Mammary epithelial cell (primary cell): ENCODE measurements at regions not wholly inside any gene's neighbourhood (a gene's known extent, or its start where the extent isn't known, plus 50 kb on each side); places are given as distances from the start of the nearest gene placed in this dataset.

Experiments
- CTCF ChIP-seq, 2 donors: IDR thresholded peaks in 1 of 2; conservative IDR thresholded peaks in 1 of 2; 2 replicates each; pipeline ENCODE4 v1.5.1; 2011 to 2012; ENCODE audit warnings: inconsistent platforms in 2 of 2, low read length in 2 of 2, mild to moderate bottlenecking in 2 of 2, control low read depth in 1 of 2, low read depth in 1 of 2; ENCODE audit not compliant: insufficient read depth in 1 of 2; ENCODE audit errors: extremely low read depth in 1 of 2
- EZH2 ChIP-seq: IDR thresholded peaks from 2 replicates; pipeline ENCODE4 v1.6.1; 2012; ENCODE audit warnings: low read length, inconsistent platforms, borderline replicate concordance

GRCh38 chr4:36747277-36748129 lies 466.1 kb downstream of the DTHD1 start:
- TF ChIP-seq CTCF (conservative IDR thresholded peaks at IDR 0.05 in 1 of 2, IDR thresholded peaks at IDR 0.05 in 1 of 2; ENCODE audit: extremely low read depth in 1 of 2, insufficient read depth in 1 of 2, low read depth in 1 of 2, low read length in 2 of 2) (no peak), EZH2 (no peak)
